ENCODE measurements at regions not wholly inside any gene's neighbourhood (a gene's known extent, or its start where the extent isn't known, plus 50 kb on each side); places are given as distances from the start of the nearest gene placed in this dataset.

GRCh38 chr14:38774162-38774561, 328.9 kb downstream of the SEC23A start:
- H3K79me2 ChIP-seq (ENCODE audit: insufficient read depth, low read length) = no peaks in the 10 kb centered on the region
- H3K36me3 ChIP-seq (replicated peaks in 1 of 2; ENCODE audit: control insufficient read depth in 1 of 2, insufficient read depth in 2 of 2, low read length in 2 of 2) = no peaks in the 10 kb centered on the region
- intact Hi-C loops (cut with micrococcal nuclease) = no loop called here
- no peaks in the 10 kb centered on the region for H4K20me1 ChIP-seq (ENCODE audit: insufficient read depth, low read length)
- no peak for TF ChIP-seq CTCF (IDR thresholded peaks at IDR 0.05)
- H3K27ac ChIP-seq (ENCODE audit: low read depth in 1 of 2, low read length in 2 of 2) = no peak overlapping the region
- no peaks in the 10 kb centered on the region for H3K27me3 Mint-ChIP-seq (ENCODE audit: low read depth in 3 of 3)
- no peak overlapping the region for H3K4me3 Mint-ChIP-seq
- no peak overlapping the region for H3K4me3 ChIP-seq (replicated peaks in 1 of 3; ENCODE audit: low read depth in 2 of 3, low read length in 3 of 3)
- no peaks in the 10 kb centered on the region for H3K36me3 Mint-ChIP-seq
- no peaks in the 10 kb centered on the region for H3K4me1 ChIP-seq (ENCODE audit: control insufficient read depth in 1 of 2, insufficient read depth in 2 of 2, low read length in 2 of 2)
- no peak overlapping the region for H3K9ac ChIP-seq (ENCODE audit: insufficient read depth, low read length, poor library complexity, severe bottlenecking)
- no peak overlapping the region for H2AFZ ChIP-seq (ENCODE audit: insufficient read depth, low read depth, low read length, poor library complexity, severe bottlenecking)
- DNase-seq = no peak
- no peaks in the 10 kb centered on the region for H3K27me3 ChIP-seq (ENCODE audit: control insufficient read depth in 2 of 2, insufficient read depth in 2 of 2, low read length in 2 of 2)
- no peak overlapping the region for H3K27ac Mint-ChIP-seq
- peaks cover 0 to 4% (median 0%) of the 10 kb centered on the region in 7 donors for H3K9me3 Mint-ChIP-seq
- H3K9me3 ChIP-seq (replicated peaks in 1 of 2; ENCODE audit: control insufficient read depth in 1 of 2, insufficient read depth in 1 of 2, low read length in 2 of 2) = no peaks in the 10 kb centered on the region
- no peak overlapping the region for H3K4me2 ChIP-seq (replicated peaks; ENCODE audit: extremely low read depth, low read length, poor library complexity, severe bottlenecking)
- H3K4me1 Mint-ChIP-seq = no peaks in the 10 kb centered on the region

- no peaks in the 10 kb centered on the region for H3K4me1 ChIP-seq (ENCODE audit: control insufficient read depth in 1 of 2, insufficient read depth in 2 of 2, low read length in 2 of 2)
- Mint-ChIP-seq H3K9me3 (peaks cover 0 to 12% (median 7%) of the 10 kb centered on the region in 7 donors), H3K4me3 (no peak overlapping the region), H3K36me3 (no peaks in the 10 kb centered on the region), H3K27ac (no peak overlapping the region), H3K4me1 (no peaks in the 10 kb centered on the region), H3K27me3 (ENCODE audit: low read depth in 3 of 3) (no peaks in the 10 kb centered on the region)
- no peak overlapping the region for H3K4me3 ChIP-seq (replicated peaks in 1 of 3; ENCODE audit: low read depth in 2 of 3, low read length in 3 of 3)
- H3K79me2 ChIP-seq (ENCODE audit: insufficient read depth, low read length) = no peaks in the 10 kb centered on the region
- no peak overlapping the region for H2AFZ ChIP-seq (ENCODE audit: insufficient read depth, low read depth, low read length, poor library complexity, severe bottlenecking)
- no peak overlapping the region for H3K9ac ChIP-seq (ENCODE audit: insufficient read depth, low read length, poor library complexity, severe bottlenecking)
- H4K20me1 ChIP-seq (ENCODE audit: insufficient read depth, low read length) = no peaks in the 10 kb centered on the region
- no CpG with 5 or more reads among the region's 1 CpG for WGBS (ENCODE audit: insufficient coverage)
- DNase-seq = no peak
- H3K27ac ChIP-seq (ENCODE audit: low read depth in 1 of 2, low read length in 2 of 2) = no peak overlapping the region
- no peaks in the 10 kb centered on the region for H3K36me3 ChIP-seq (replicated peaks in 1 of 2; ENCODE audit: control insufficient read depth in 1 of 2, insufficient read depth in 2 of 2, low read length in 2 of 2)
- no peak for TF ChIP-seq CTCF (IDR thresholded peaks at IDR 0.05)
- no peak overlapping the region for H3K4me2 ChIP-seq (replicated peaks; ENCODE audit: extremely low read depth, low read length, poor library complexity, severe bottlenecking)
- no peaks in the 10 kb centered on the region for H3K9me3 ChIP-seq (replicated peaks in 1 of 2; ENCODE audit: control insufficient read depth in 1 of 2, insufficient read depth in 1 of 2, low read length in 2 of 2)
- intact Hi-C loops (cut with micrococcal nuclease) = no loop called here
- no peaks in the 10 kb centered on the region for H3K27me3 ChIP-seq (ENCODE audit: control insufficient read depth in 2 of 2, insufficient read depth in 2 of 2, low read length in 2 of 2)
Observed at GRCh38 chr14:38770251-38770650, 332.8 kb downstream of the SEC23A start.
